Trophoblast cell (in vitro differentiated cells and primary cell): ENCODE measurements at regions not wholly inside any gene's neighbourhood (a gene's known extent, or its start where the extent isn't known, plus 50 kb on each side); places are given as distances from the start of the nearest gene placed in this dataset.

Source experiments
- DNase-seq, 2 donors: peaks; one replicate each; pipeline ENCODE4 v3.0.0-alpha.2; 2016
- H2AFZ ChIP-seq: 2 replicates; pipeline ENCODE4 v1.6.1; 2013; ENCODE audit warnings: low read length, moderate library complexity, mild to moderate bottlenecking; ENCODE audit not compliant: insufficient read depth, poor library complexity
- H2AK5ac ChIP-seq: 2 replicates; pipeline ENCODE4 v1.6.1; 2013; ENCODE audit warnings: mild to moderate bottlenecking, low read length
- H2BK120ac ChIP-seq: 2 replicates; pipeline ENCODE4 v1.6.1; 2013; ENCODE audit warnings: low read length, mild to moderate bottlenecking, moderate library complexity; ENCODE audit not compliant: insufficient read depth, poor library complexity
- H2BK12ac ChIP-seq: 2 replicates; pipeline ENCODE4 v1.6.1; 2013; ENCODE audit warnings: mild to moderate bottlenecking, low read length, moderate library complexity
- H2BK5ac ChIP-seq: 2 replicates; pipeline ENCODE4 v1.6.1; 2013; ENCODE audit warnings: low read length, low read depth, moderate library complexity, mild to moderate bottlenecking; ENCODE audit not compliant: poor library complexity
- H3K14ac ChIP-seq: 2 replicates; pipeline ENCODE4 v1.6.1; 2013; ENCODE audit warnings: mild to moderate bottlenecking, low read length
- H3K18ac ChIP-seq: 2 replicates; pipeline ENCODE4 v1.6.1; 2013; ENCODE audit warnings: mild to moderate bottlenecking, low read length
- H3K23ac ChIP-seq: 2 replicates; pipeline ENCODE4 v1.6.1; 2013; ENCODE audit warnings: low read length
- H3K27ac ChIP-seq: 2 replicates; pipeline ENCODE4 v1.5.1; 2013; ENCODE audit warnings: low read depth, mild to moderate bottlenecking, inconsistent platforms, low read length, moderate library complexity
- H3K27me3 ChIP-seq: 2 replicates; pipeline ENCODE4 v1.6.1; 2013; ENCODE audit warnings: inconsistent platforms, mild to moderate bottlenecking, low read length, moderate library complexity; ENCODE audit not compliant: insufficient read depth
- H3K36me3 ChIP-seq, 2 experiments: 1 replicate in 1 of 2; 2 replicates in 1 of 2; pipeline ENCODE4 v1.6.1; 2013; ENCODE audit warnings: low read length in 2 of 2, mild to moderate bottlenecking in 2 of 2, moderate library complexity in 1 of 2; ENCODE audit not compliant: insufficient read depth in 2 of 2, control insufficient read depth in 1 of 2
- H3K4ac ChIP-seq: 2 replicates; pipeline ENCODE4 v1.6.1; 2013; ENCODE audit warnings: low read depth, mild to moderate bottlenecking, low read length, moderate library complexity
- H3K4me1 ChIP-seq, 2 experiments: 1 replicate in 1 of 2; 2 replicates in 1 of 2; pipeline ENCODE4 v1.6.1; 2013; ENCODE audit warnings: low read length in 2 of 2, mild to moderate bottlenecking in 2 of 2, moderate library complexity in 1 of 2; ENCODE audit not compliant: insufficient read depth in 2 of 2, control insufficient read depth in 1 of 2
- H3K4me2 ChIP-seq: 2 replicates; pipeline ENCODE4 v1.6.1; 2013; ENCODE audit warnings: inconsistent platforms, mild to moderate bottlenecking, low read length, moderate library complexity
- H3K4me3 ChIP-seq: 2 replicates; pipeline ENCODE4 v1.5.1; 2013; ENCODE audit warnings: mild to moderate bottlenecking, low read depth, low read length, inconsistent platforms
- H3K79me1 ChIP-seq: one replicate; pipeline ENCODE4 v1.6.1; 2013; ENCODE audit warnings: low read length
- H3K79me2 ChIP-seq: 2 replicates; pipeline ENCODE4 v1.6.1; 2013; ENCODE audit warnings: low read length, mild to moderate bottlenecking; ENCODE audit not compliant: control insufficient read depth, insufficient read depth, poor library complexity
- H3K9ac ChIP-seq: 2 replicates; pipeline ENCODE4 v1.6.1; 2013; ENCODE audit warnings: mild to moderate bottlenecking, low read length
- H3K9me3 ChIP-seq: 2 replicates; pipeline ENCODE4 v1.6.1; 2013; ENCODE audit warnings: low read depth, mild to moderate bottlenecking, control low read depth, inconsistent platforms, low read length; ENCODE audit not compliant: insufficient read depth
- H4K12ac ChIP-seq: 2 replicates; pipeline ENCODE4 v1.6.1; 2013; ENCODE audit warnings: low read depth, mild to moderate bottlenecking, low read length, moderate library complexity
- H4K8ac ChIP-seq: 2 replicates; pipeline ENCODE4 v1.6.1; 2013; ENCODE audit warnings: low read depth, mild to moderate bottlenecking, low read length, moderate library complexity
- H4K91ac ChIP-seq: one replicate; pipeline ENCODE4 v1.6.1; 2013; ENCODE audit warnings: low read depth, mild to moderate bottlenecking, low read length, moderate library complexity
- WGBS: extraction: QIAGEN DNeasy Blood & Tissue Kit; methylation state at CpG from one replicate; pipeline ENCODE4 v1.1.7; 2013; ENCODE audit warnings: missing lambda C conversion rate; ENCODE audit not compliant: insufficient read length, insufficient coverage; ENCODE audit errors: extremely low coverage; 5-methylcytosine and 5-hydroxymethylcytosine counted together

GRCh38 chr1:14049965-14050364 lies 350.0 kb downstream of the PRDM2 start:
- no peak overlapping the region for H3K27ac ChIP-seq
- no peak overlapping the region for H2AFZ ChIP-seq
- no peak for DNase-seq
- peak overlapping the region; percentile 36 for H3K9ac ChIP-seq
- no peak overlapping the region for H4K12ac ChIP-seq
- no peak overlapping the region for H3K4me2 ChIP-seq
- H2BK5ac ChIP-seq, result no peak overlapping the region
- no peak overlapping the region for H2BK12ac ChIP-seq
- H4K8ac ChIP-seq, result no peak overlapping the region
- peak overlapping the region; percentile 37 for H3K4me3 ChIP-seq
- WGBS, result no CpG with 5 or more reads among the region's 4 CpGs
- peak overlapping the region; percentile 87 for H3K23ac ChIP-seq
- no peaks in the 10 kb centered on the region for H3K4me1 ChIP-seq
- H3K79me1 ChIP-seq, result no peaks in the 10 kb centered on the region
- H3K79me2 ChIP-seq, result no peaks in the 10 kb centered on the region
- H3K36me3 ChIP-seq, result no peaks in the 10 kb centered on the region
- H3K9me3 ChIP-seq, result peaks cover 4% of the 10 kb centered on the region
- no peak overlapping the region for H4K91ac ChIP-seq
- no peaks in the 10 kb centered on the region for H3K27me3 ChIP-seq
- no peak overlapping the region for H3K14ac ChIP-seq
- H2BK120ac ChIP-seq, result no peak overlapping the region
- H3K18ac ChIP-seq, result no peak overlapping the region
- no peak overlapping the region for H2AK5ac ChIP-seq
- H3K4ac ChIP-seq, result no peak overlapping the region

GRCh38 chr1:14055442-14056223 lies 355.6 kb downstream of the PRDM2 start:
- Histone ChIP-seq H3K23ac (no peak overlapping the region), H2AFZ (no peak overlapping the region), H2AK5ac (no peak overlapping the region), H3K18ac (no peak overlapping the region), H3K4me3 (no peak overlapping the region), H4K8ac (no peak overlapping the region), H3K79me1 (no peaks in the 10 kb centered on the region), H3K27ac (no peak overlapping the region), H2BK12ac (no peak overlapping the region), H3K14ac (no peak overlapping the region), H3K36me3 (no peaks in the 10 kb centered on the region), H3K4me2 (no peak overlapping the region), H3K79me2 (no peaks in the 10 kb centered on the region), H3K9ac (no peak overlapping the region), H4K91ac (no peak overlapping the region), H3K4me1 (no peaks in the 10 kb centered on the region), H3K9me3 (no peaks in the 10 kb centered on the region), H4K12ac (no peak overlapping the region), H2BK120ac (no peak overlapping the region), H2BK5ac (no peak overlapping the region), H3K4ac (no peak overlapping the region), H3K27me3 (no peaks in the 10 kb centered on the region)
- WGBS, result no CpG with 5 or more reads among the region's 4 CpGs
- DNase-seq, result peak; percentile 24 to 26

GRCh38 chr1:14057640-14058039 lies 357.7 kb downstream of the PRDM2 start:
- no CpG with 5 or more reads among the region's 3 CpGs for WGBS
- no peaks in the 10 kb centered on the region for H3K27me3 ChIP-seq
- H2BK5ac ChIP-seq, result no peak overlapping the region

GRCh38 chr1:14061204-14061603 lies 361.2 kb downstream of the PRDM2 start:
- DNase-seq, result peak in 1 of 2 donors; percentile 30
- no peak overlapping the region for H3K14ac ChIP-seq
- H3K4me3 ChIP-seq, result no peak overlapping the region
- H2BK5ac ChIP-seq, result no peak overlapping the region
- H3K4me2 ChIP-seq, result no peak overlapping the region
- no peaks in the 10 kb centered on the region for H3K4me1 ChIP-seq
- no peaks in the 10 kb centered on the region for H3K79me2 ChIP-seq
- H3K9me3 ChIP-seq, result no peaks in the 10 kb centered on the region
- H3K27me3 ChIP-seq, result no peaks in the 10 kb centered on the region
- no peak overlapping the region for H2AFZ ChIP-seq
- H3K18ac ChIP-seq, result no peak overlapping the region
- H3K9ac ChIP-seq, result no peak overlapping the region
- H3K27ac ChIP-seq, result no peak overlapping the region
- no peak overlapping the region for H4K8ac ChIP-seq
- H2AK5ac ChIP-seq, result no peak overlapping the region
- WGBS, result no CpG with 5 or more reads among the region's 3 CpGs
- no peak overlapping the region for H3K4ac ChIP-seq
- H3K23ac ChIP-seq, result no peak overlapping the region
- H2BK120ac ChIP-seq, result no peak overlapping the region
- no peaks in the 10 kb centered on the region for H3K79me1 ChIP-seq
- H4K12ac ChIP-seq, result no peak overlapping the region
- H3K36me3 ChIP-seq, result no peaks in the 10 kb centered on the region
- no peak overlapping the region for H2BK12ac ChIP-seq
- no peak overlapping the region for H4K91ac ChIP-seq

More at GRCh38 chr1:14057640-14058039, 357.7 kb downstream of the PRDM2 start:
- H2AFZ ChIP-seq, result no peak overlapping the region
- no peak overlapping the region for H4K91ac ChIP-seq
- no peak overlapping the region for H4K8ac ChIP-seq
- H3K9ac ChIP-seq, result no peak overlapping the region
- no peak overlapping the region for H3K23ac ChIP-seq
- H3K4me3 ChIP-seq, result no peak overlapping the region
- no peak overlapping the region for H2AK5ac ChIP-seq
- H3K18ac ChIP-seq, result no peak overlapping the region
- DNase-seq, result no peak
- H2BK12ac ChIP-seq, result no peak overlapping the region
- H3K36me3 ChIP-seq, result no peaks in the 10 kb centered on the region
- H3K4me1 ChIP-seq, result no peaks in the 10 kb centered on the region
- no peaks in the 10 kb centered on the region for H3K9me3 ChIP-seq
- H4K12ac ChIP-seq, result no peak overlapping the region
- no peak overlapping the region for H3K4ac ChIP-seq
- no peak overlapping the region for H2BK120ac ChIP-seq
- H3K14ac ChIP-seq, result no peak overlapping the region
- H3K4me2 ChIP-seq, result no peak overlapping the region
- no peaks in the 10 kb centered on the region for H3K79me2 ChIP-seq
- H3K27ac ChIP-seq, result no peak overlapping the region
- H3K79me1 ChIP-seq, result no peaks in the 10 kb centered on the region
